IPS-NIHi11 (cell line): ENCODE measurements at regions not wholly inside any gene's neighbourhood (a gene's known extent, or its start where the extent isn't known, plus 50 kb on each side); places are given as distances from the start of the nearest gene placed in this dataset.

ENCODE experiments used
- DNase-seq: peaks from one replicate; pipeline ENCODE4 v3.0.0; 2012; ENCODE audit warnings: mixed read lengths, low spot score

- DNase-seq = no peak
These were observed 282.6 kb downstream of the HAPSTR1 start for GRCh38 chr16:9374061-9374460.

- no peak for DNase-seq
These were observed 287.4 kb downstream of the HAPSTR1 start for GRCh38 chr16:9378876-9379275.

- no peak for DNase-seq
These were observed 288.8 kb downstream of the HAPSTR1 start for GRCh38 chr16:9380221-9380620.

GRCh38 chr16:9381399-9381798, 290.0 kb downstream of the HAPSTR1 start:
- DNase-seq = no peak

GRCh38 chr16:9381905-9382304, 290.5 kb downstream of the HAPSTR1 start:
- no peak for DNase-seq

- DNase-seq = no peak
These were observed 291.8 kb downstream of the HAPSTR1 start for GRCh38 chr16:9383281-9383680.

- no peak for DNase-seq
These were observed 292.7 kb downstream of the HAPSTR1 start for GRCh38 chr16:9384141-9384540.

GRCh38 chr16:9389543-9390207, 298.2 kb downstream of the HAPSTR1 start:
- DNase-seq = no peak

GRCh38 chr16:9392956-9393355, 301.5 kb downstream of the HAPSTR1 start:
- DNase-seq = no peak

- DNase-seq = no peak
These were observed 302.1 kb downstream of the HAPSTR1 start for GRCh38 chr16:9393591-9393990.

- no peak for DNase-seq
These were observed 304.5 kb downstream of the HAPSTR1 start for GRCh38 chr16:9395958-9396359.

GRCh38 chr16:9399573-9399972, 308.1 kb downstream of the HAPSTR1 start:
- DNase-seq = no peak

GRCh38 chr16:9401173-9401572, 309.7 kb downstream of the HAPSTR1 start:
- no peak for DNase-seq

GRCh38 chr16:9402293-9402860, 310.9 kb downstream of the HAPSTR1 start:
- DNase-seq = no peak

- DNase-seq = no peak
These were observed 313.4 kb downstream of the HAPSTR1 start for GRCh38 chr16:9404811-9405210.

GRCh38 chr16:9406038-9406712, 314.7 kb downstream of the HAPSTR1 start:
- no peak for DNase-seq

GRCh38 chr16:9407206-9407758, 315.8 kb downstream of the HAPSTR1 start:
- DNase-seq = peak; percentile 24

GRCh38 chr16:9408297-9408878, 316.9 kb downstream of the HAPSTR1 start:
- DNase-seq = no peak

GRCh38 chr16:9409560-9410493, 318.4 kb downstream of the HAPSTR1 start:
- no peak for DNase-seq

GRCh38 chr16:9411426-9411825, 320.0 kb downstream of the HAPSTR1 start:
- no peak for DNase-seq

GRCh38 chr16:9412031-9412914, 320.8 kb downstream of the HAPSTR1 start:
- DNase-seq = no peak
